Stimulated activated naive B cell treated with anti-CD40 and anti-IgM and Interleukin-4, amounts not matched to agents 10 μg/mL and 1 μg/mL and 100 μg/mL, for 72 hours (primary cell): ENCODE measurements at regions not wholly inside any gene's neighbourhood (a gene's known extent, or its start where the extent isn't known, plus 50 kb on each side); places are given as distances from the start of the nearest gene placed in this dataset.

Experiments used
- ATAC-seq, 2 donors: fragments of 150-1000 bp; cut with Tn5 transposase; replicated peaks; 2 replicates each; pipeline ENCODE4 v1.10.0; 2021; ENCODE audit warnings: moderate library complexity in 1 of 2
- DNase-seq: peaks from one replicate; pipeline ENCODE4 v3.0.0; 2021
- H3K27ac Mint-ChIP-seq: one replicate; pipeline ENCODE4 v1.8.0; 2022; ENCODE audit warnings: mild to moderate bottlenecking, mixed read lengths
- H3K27me3 Mint-ChIP-seq, 2 donors: one replicate each; pipeline ENCODE4 v1.8.0; 2022; ENCODE audit warnings: mixed read lengths in 2 of 2
- H3K36me3 Mint-ChIP-seq, 2 donors: one replicate each; pipeline ENCODE4 v1.8.0; 2022; ENCODE audit warnings: mixed read lengths in 2 of 2, mild to moderate bottlenecking in 1 of 2
- H3K4me1 Mint-ChIP-seq, 2 donors: one replicate each; pipeline ENCODE4 v1.8.0; 2022; ENCODE audit warnings: mixed read lengths in 2 of 2, mild to moderate bottlenecking in 1 of 2
- H3K4me3 Mint-ChIP-seq, 2 donors: one replicate each; pipeline ENCODE4 v1.8.0; 2022; ENCODE audit warnings: mild to moderate bottlenecking in 2 of 2, mixed read lengths in 2 of 2, moderate library complexity in 1 of 2
- H3K9me3 Mint-ChIP-seq, 2 donors: one replicate each; pipeline ENCODE4 v1.8.0; 2022; ENCODE audit warnings: mixed read lengths in 2 of 2, mild to moderate bottlenecking in 1 of 2

DNA sequence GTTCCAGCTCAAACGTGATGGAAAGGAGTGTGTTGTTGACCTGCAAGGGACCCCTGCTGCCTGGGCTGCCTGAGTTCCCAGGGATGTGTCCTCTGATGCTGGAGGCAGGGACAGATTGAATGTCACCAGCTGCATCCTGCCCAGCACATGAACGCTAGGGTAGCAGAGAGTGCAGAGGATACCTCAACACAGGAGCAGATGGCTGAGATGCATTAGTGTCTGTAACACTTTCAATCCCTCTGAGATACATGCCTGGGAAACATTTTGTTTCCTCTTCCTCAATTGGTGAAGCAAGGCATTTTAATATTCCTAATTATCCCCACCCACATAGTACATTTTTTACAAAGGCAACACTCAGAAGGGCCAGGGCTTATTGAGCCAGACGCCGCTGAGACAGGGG lies 106.4 kb upstream of the UBL3 start:
- no peaks in the 10 kb centered on the region for H3K9me3 Mint-ChIP-seq

DNA sequence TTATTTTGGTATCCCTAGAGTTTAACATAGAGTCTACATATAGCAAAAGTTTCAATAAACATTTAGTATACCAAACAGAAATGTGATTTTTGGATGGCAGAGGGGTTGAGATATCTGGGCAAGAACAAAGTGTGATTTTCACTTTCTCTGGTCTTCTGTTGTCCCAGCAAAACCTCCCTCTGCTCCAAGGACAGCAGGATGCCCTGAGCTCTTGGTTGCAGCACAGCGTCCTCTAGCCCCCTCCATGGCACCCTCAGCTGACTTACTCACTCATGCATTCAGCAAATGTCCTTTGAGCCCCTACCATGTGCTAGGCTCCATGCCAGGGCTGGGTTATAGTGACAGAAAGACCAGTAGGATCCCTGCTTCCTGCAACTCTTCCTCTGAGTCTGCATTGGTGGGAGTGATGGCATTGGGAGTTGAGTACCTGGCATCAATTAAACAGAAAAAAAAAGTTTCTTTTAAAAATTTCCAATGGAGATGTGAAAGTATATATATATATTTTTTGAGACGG lies 104.8 kb upstream of the UBL3 start:
- H3K4me3 Mint-ChIP-seq = no peak overlapping the region
- no peak overlapping the region for H3K27ac Mint-ChIP-seq
- H3K9me3 Mint-ChIP-seq = no peaks in the 10 kb centered on the region
- peaks cover 0 to 5% of the 10 kb centered on the region in 2 donors for H3K27me3 Mint-ChIP-seq
- peaks cover 11 to 20% of the 10 kb centered on the region in 2 donors for H3K4me1 Mint-ChIP-seq
- DNase-seq = no peak
- ATAC-seq = no peak
- no peaks in the 10 kb centered on the region for H3K36me3 Mint-ChIP-seq

More for the DNA sequence above, 106.4 kb upstream of the UBL3 start:
- Mint-ChIP-seq H3K4me1 (peaks cover 11 to 20% of the 10 kb centered on the region in 2 donors), H3K36me3 (no peaks in the 10 kb centered on the region), H3K27ac (no peak overlapping the region), H3K4me3 (no peak overlapping the region), H3K27me3 (peaks cover 0 to 5% of the 10 kb centered on the region in 2 donors)
- no peak for ATAC-seq
- DNase-seq = no peak

DNA sequence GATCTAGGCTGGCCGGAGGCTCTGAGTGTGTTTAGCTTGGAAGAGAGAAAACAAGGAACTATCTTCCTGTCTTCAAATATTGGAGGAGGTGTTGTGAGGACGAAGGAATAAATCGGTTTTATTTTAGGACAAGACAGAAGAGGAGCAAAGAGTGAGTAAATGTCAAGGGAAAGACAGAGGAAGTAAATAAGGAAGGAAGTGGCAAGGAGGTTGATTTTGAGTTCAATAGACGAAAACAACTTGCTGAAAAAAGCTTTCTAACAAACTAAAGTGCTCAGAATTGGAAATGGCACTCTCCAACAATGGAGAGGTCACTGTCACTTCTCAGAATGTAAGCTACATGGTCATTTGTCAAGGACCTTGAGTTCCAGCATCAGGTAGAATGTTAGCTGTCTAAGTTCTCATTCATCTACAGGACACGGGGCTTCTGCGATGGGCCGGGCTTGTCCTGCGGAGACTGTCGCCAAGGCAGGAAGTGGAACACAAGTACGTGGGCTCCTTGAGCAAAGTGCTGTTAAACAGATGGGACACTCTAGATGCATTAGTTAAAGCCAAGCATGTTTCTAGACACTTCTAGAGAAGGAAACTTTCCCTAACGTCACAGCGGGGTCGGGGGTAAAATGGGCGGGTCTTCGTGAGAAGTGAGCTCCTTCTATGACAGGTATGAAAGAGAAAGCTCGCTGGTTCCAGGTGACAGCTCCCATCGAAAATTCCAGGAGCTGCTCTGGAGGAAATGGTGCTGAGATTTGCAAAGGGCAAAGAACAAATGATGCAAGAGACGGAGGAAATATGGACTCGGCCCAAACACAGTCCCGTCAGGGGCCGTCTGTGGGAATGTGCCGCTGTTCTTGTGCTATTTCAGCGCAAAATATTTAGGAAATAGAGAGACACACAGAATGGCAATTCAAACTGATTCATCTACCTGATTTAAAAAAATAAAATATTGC lies 103.9 kb upstream of the UBL3 start:
- DNase-seq (no peak), ATAC-seq (peak; percentile 51 to 60)
- H3K27ac Mint-ChIP-seq = peak overlapping the region; percentile 26
- H3K9me3 Mint-ChIP-seq = no peaks in the 10 kb centered on the region
- no peaks in the 10 kb centered on the region for H3K36me3 Mint-ChIP-seq
- peak overlapping the region; percentile 37 to 40 for H3K4me3 Mint-ChIP-seq
- peaks cover 11 to 20% of the 10 kb centered on the region in 2 donors for H3K4me1 Mint-ChIP-seq
- H3K27me3 Mint-ChIP-seq = peaks cover 0 to 12% of the 10 kb centered on the region in 2 donors

DNA sequence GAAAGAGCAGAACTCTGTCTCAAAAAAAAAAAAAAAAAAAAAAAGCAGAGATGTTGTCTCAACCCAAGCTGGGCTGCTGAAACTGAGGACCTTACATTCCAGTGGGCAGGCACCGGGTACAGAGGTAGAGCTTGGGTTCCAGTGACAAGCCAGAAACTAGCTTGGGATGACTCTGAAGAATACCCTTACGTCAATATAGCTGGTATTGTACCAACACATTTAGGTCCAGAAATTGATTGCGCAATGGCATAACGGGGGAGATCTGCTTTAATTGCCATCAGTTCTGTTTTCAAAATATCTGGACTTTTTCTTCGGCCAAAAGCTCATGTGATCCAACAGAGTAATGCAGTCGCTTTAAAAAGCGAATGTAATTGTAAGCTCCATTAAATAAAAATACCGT lies 103.1 kb upstream of the UBL3 start:
- H3K27me3 Mint-ChIP-seq = peaks cover 0 to 12% of the 10 kb centered on the region in 2 donors
- ATAC-seq = no peak
- DNase-seq = no peak
- H3K36me3 Mint-ChIP-seq = no peaks in the 10 kb centered on the region
- peaks cover 11 to 20% of the 10 kb centered on the region in 2 donors for H3K4me1 Mint-ChIP-seq
- no peak overlapping the region for H3K27ac Mint-ChIP-seq
- no peaks in the 10 kb centered on the region for H3K9me3 Mint-ChIP-seq
- no peak overlapping the region for H3K4me3 Mint-ChIP-seq

DNA sequence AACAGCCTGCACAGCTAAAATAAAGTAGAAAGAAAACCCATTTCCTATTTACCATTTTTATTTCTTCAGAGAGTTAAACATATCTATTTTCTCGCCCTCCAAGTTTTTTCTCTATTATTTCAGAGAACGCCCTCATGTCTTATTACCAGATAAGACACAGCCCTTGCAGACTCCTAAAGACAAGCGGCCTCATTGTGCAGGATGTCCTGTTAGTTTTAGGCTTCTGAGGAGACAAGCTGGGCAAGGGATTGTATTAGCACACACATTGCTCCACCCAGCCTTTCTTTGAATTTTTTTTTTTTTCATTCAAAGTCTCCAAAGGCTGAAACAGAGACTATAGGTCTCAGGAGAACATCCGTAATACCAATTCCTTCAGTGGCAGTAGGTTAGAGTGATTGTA lies 101.8 kb upstream of the UBL3 start:
- DNase-seq (no peak), ATAC-seq (no peak)
- H3K27ac Mint-ChIP-seq = no peak overlapping the region
- H3K36me3 Mint-ChIP-seq = no peaks in the 10 kb centered on the region
- H3K4me3 Mint-ChIP-seq = no peak overlapping the region
- H3K4me1 Mint-ChIP-seq = peaks cover 11 to 20% of the 10 kb centered on the region in 2 donors
- H3K9me3 Mint-ChIP-seq = no peaks in the 10 kb centered on the region
- peaks cover 0 to 12% of the 10 kb centered on the region in 2 donors for H3K27me3 Mint-ChIP-seq

DNA sequence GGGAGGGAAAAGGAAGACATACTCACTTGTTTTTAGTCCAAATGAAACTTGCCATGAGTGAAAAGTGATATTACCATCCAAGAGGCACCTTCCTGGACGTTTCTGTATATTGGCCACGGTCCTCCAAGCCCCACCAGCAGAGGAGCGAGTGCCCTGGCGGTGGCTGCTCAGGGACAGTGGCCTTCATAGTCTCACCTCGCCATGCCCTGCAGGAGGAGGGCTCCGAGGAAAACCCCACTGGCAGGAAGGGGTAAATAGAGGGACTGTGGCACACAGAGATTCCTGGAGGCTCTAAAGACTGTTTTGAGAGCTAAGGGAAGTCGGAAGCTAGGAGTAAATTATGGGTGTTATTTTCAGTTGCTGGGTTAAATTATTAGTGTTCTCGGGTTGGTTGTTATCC lies 98.4 kb upstream of the UBL3 start:
- ATAC-seq (no peak), DNase-seq (no peak)
- Mint-ChIP-seq H3K4me3 (no peak overlapping the region), H3K4me1 (peaks cover under 1 to 4% of the 10 kb centered on the region in 2 donors), H3K27ac (no peak overlapping the region), H3K9me3 (no peaks in the 10 kb centered on the region), H3K36me3 (no peaks in the 10 kb centered on the region), H3K27me3 (peaks cover 0 to 7% of the 10 kb centered on the region in 2 donors)

DNA sequence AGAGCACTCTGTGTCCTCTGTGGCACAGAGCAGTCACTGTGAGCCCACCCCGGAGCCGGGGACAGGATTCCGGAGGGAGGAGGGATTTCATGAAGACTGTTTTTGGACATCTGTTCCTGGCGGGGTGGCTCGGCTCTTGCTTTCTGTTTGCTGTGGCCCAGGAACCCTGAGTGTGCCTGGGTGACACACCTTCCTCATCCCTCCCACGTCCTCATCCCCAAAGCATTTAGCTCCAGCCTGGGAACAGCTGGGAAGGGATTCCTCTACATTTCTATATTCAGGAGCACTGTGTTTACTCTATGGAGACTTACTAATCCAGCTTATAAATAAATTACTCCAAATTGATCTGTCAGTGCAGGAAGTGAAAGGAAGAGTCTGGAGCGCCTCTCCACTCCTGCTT lies 97.8 kb upstream of the UBL3 start:
- Mint-ChIP-seq H3K36me3 (no peaks in the 10 kb centered on the region), H3K9me3 (no peaks in the 10 kb centered on the region), H3K4me3 (no peak overlapping the region), H3K27me3 (peaks cover 0 to 7% of the 10 kb centered on the region in 2 donors), H3K4me1 (no peaks in the 10 kb centered on the region), H3K27ac (no peak overlapping the region)
- ATAC-seq (no peak), DNase-seq (no peak)

DNA sequence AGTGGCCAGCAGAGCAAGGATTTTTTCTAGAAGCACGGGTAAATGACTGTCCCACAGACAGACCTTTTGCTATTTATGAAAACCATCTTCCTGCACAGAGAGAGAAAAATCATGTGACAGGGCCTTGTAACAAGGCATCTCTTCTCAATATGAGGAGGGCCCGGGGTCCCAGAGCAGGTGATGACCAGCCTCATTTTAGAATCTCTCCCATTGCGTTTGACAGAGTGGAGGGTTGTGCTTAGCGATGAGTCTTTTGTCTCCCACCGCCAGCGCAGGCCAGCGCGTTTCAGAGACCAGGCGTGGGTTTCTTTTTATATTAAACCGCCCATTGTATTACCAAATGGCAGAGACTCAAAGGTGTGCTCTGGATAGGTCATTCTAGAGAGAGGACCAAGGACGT lies 97.4 kb upstream of the UBL3 start:
- H3K36me3 Mint-ChIP-seq = no peaks in the 10 kb centered on the region
- peaks cover 0 to 7% of the 10 kb centered on the region in 2 donors for H3K27me3 Mint-ChIP-seq
- H3K4me1 Mint-ChIP-seq = no peaks in the 10 kb centered on the region
- no peak for ATAC-seq
- DNase-seq = no peak
- H3K27ac Mint-ChIP-seq = no peak overlapping the region
- no peaks in the 10 kb centered on the region for H3K9me3 Mint-ChIP-seq
- no peak overlapping the region for H3K4me3 Mint-ChIP-seq

DNA sequence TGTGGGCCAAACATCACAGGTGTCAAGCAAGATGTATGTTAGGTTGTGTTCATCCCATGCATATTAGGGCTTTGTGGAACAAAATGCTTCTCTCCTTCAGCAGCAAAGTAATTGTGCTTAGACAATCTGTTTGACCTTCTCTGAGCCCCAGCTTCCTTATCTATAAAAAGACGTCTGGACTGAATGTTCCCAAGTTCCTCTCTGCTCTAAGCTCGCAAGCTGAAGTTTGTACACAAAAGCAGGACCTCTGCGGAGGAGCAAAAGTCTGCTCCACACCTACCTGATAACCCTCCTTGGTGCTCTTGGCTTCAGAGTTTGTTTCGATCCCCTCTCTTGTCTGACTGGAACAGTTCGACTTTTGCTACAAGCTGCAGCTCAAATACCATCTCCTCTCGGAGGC lies 95.7 kb upstream of the UBL3 start:
- no peak for DNase-seq
- Mint-ChIP-seq H3K27me3 (peaks cover 0 to 7% of the 10 kb centered on the region in 2 donors), H3K27ac (no peak overlapping the region), H3K4me3 (no peak overlapping the region), H3K36me3 (no peaks in the 10 kb centered on the region), H3K9me3 (no peaks in the 10 kb centered on the region), H3K4me1 (no peaks in the 10 kb centered on the region)
- ATAC-seq = no peak

DNA sequence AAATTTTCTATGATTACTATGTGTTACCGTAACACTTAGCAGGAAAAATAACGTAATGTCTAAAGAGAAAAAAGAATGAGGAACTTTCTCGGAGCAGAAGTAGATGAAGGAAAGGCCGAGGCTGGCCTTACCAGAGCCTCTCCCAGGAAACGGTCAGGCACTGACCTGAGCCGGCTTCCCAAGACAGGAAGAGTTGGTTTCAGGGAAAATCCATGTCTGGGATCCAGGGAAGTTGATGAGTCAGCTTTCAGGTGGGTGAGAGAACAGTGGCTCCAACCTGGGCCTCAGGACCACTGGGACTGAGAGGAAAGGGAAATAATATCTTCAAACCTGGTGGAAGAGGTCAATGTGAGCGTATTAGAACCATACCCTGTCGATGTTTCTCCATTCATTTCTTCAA lies 93.3 kb upstream of the UBL3 start:
- Mint-ChIP-seq H3K9me3 (no peaks in the 10 kb centered on the region), H3K27me3 (peaks cover 0 to 4% of the 10 kb centered on the region in 2 donors), H3K27ac (no peak overlapping the region), H3K4me1 (no peaks in the 10 kb centered on the region), H3K36me3 (no peaks in the 10 kb centered on the region), H3K4me3 (no peak overlapping the region)
- ATAC-seq = no peak
- no peak for DNase-seq

DNA sequence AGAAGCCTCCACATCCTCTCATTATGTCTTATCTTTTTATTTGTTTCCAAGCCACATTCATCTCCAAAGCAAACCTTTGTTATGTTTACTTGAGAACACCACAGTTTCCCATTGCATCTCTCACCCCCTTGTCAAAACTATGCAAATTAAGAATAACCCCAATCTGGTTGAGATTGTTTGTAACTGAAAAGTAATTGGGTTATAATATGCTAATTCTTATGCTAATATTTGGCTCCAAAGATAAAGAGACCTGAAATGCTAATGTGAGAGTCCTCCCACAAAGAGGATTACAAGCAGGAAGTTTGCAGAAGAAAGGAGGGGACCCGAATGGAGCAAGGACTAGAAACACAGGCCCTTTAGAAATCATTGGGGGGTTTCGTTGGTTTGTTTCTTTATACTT lies 92.9 kb upstream of the UBL3 start:
- H3K9me3 Mint-ChIP-seq = no peaks in the 10 kb centered on the region
- H3K27ac Mint-ChIP-seq = no peak overlapping the region
- no peaks in the 10 kb centered on the region for H3K36me3 Mint-ChIP-seq
- ATAC-seq (no peak), DNase-seq (no peak)
- H3K4me3 Mint-ChIP-seq = no peak overlapping the region
- peaks cover 0 to 4% of the 10 kb centered on the region in 2 donors for H3K27me3 Mint-ChIP-seq
- H3K4me1 Mint-ChIP-seq = no peaks in the 10 kb centered on the region

DNA sequence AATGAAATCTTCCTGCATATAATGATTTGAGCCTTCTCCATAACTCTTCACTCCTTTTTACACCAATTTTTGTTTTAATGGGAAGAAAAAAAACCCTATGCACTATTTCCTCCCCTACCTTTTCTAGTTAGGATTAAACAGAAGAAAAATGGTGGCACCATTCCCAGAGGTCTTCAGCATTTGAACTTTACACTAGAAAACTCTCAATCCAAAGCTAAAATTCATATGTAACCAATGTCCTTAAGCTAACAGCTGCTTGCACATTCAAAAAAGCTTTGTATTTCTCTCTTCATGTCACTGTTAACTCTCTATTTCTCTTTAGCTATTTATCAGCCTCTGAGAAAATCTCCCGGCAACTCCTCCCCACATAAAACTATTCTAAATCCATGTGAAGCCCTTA lies 90.3 kb upstream of the UBL3 start:
- Mint-ChIP-seq H3K4me3 (no peak overlapping the region), H3K36me3 (no peaks in the 10 kb centered on the region), H3K27ac (no peak overlapping the region), H3K4me1 (peaks cover 9 to 15% of the 10 kb centered on the region in 2 donors), H3K9me3 (no peaks in the 10 kb centered on the region), H3K27me3 (peaks cover 0 to 4% of the 10 kb centered on the region in 2 donors)
- DNase-seq = no peak
- no peak for ATAC-seq

DNA sequence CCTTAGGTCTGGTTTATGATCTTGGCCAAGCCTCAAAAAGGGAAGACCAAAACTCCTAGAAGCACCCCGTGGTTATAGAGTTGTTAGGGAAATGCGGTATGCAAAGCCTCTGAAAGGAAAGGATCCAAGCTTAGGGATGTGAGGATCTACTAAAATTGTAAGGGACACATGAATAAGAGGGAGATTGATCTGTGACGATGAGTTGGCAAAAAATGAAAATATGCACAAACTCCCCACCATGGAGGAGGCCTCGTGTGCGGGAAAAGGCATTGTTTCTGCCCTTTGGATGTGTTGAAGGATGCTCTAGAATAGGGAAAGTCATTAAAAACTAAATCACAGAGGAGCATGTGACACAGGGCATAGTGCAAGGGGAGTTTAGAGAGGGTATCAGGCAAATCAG lies 88.7 kb upstream of the UBL3 start:
- no peak overlapping the region for H3K27ac Mint-ChIP-seq

DNA sequence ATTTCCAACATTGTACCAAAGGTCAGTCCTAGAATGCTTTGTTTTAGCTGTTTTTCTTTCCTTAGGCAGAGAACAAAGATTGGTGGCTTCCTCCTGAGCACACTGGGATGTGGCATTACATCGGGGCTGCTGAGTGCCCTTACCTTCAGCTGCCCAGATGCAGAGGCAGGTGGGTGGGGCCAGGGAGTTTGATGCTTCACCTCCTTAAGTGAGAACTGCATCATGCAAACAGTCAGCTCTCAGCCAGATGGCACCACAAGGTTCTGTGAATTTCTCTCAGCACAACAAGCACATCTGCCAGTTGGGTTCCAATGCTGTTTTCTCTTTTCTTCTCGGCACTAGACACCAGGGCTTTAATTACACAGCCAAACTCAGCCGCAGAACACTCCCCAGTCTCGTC lies 87.4 kb upstream of the UBL3 start:
- H3K4me3 Mint-ChIP-seq = no peak overlapping the region
- peaks cover 0 to 4% of the 10 kb centered on the region in 2 donors for H3K27me3 Mint-ChIP-seq
- H3K9me3 Mint-ChIP-seq = no peaks in the 10 kb centered on the region
- ATAC-seq (no peak), DNase-seq (no peak)
- peaks cover 18 to 25% of the 10 kb centered on the region in 2 donors for H3K4me1 Mint-ChIP-seq
- no peak overlapping the region for H3K27ac Mint-ChIP-seq
- no peaks in the 10 kb centered on the region for H3K36me3 Mint-ChIP-seq

More for the DNA sequence above, 88.7 kb upstream of the UBL3 start:
- no peak for DNase-seq
- no peak for ATAC-seq
- Mint-ChIP-seq H3K36me3 (no peaks in the 10 kb centered on the region), H3K27me3 (peaks cover 0 to 4% of the 10 kb centered on the region in 2 donors), H3K4me1 (peaks cover 18 to 25% of the 10 kb centered on the region in 2 donors), H3K4me3 (no peak overlapping the region), H3K9me3 (no peaks in the 10 kb centered on the region)

DNA sequence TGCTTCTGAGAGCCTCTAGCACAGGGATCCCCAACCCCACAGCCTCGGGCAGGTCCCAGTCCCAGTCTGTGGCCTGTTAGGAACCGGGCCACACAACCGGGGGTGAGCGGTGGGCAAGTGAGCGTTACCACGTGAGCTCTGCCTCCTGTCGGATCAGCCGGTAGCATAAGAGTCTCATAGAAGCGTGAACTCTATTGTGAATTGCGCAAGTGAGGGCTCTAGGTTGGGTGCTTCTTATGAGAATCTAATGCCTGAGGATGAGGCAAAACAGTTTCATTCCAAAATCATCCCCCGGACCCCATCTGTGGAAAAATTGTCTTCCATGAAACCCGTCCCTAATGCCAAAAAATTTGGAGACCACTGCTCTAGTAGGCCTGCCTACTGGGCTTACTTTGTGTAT lies 87.0 kb upstream of the UBL3 start:
- H3K27ac Mint-ChIP-seq = no peak overlapping the region
- no peak for ATAC-seq
- H3K4me3 Mint-ChIP-seq = no peak overlapping the region

More for the DNA sequence above, 87.0 kb upstream of the UBL3 start:
- Mint-ChIP-seq H3K36me3 (no peaks in the 10 kb centered on the region), H3K4me1 (peaks cover 18 to 25% of the 10 kb centered on the region in 2 donors), H3K9me3 (no peaks in the 10 kb centered on the region), H3K27me3 (peaks cover 0 to 4% of the 10 kb centered on the region in 2 donors)
- DNase-seq = no peak
